ENCODE measurements at regions not wholly inside any gene's neighbourhood (a gene's known extent, or its start where the extent isn't known, plus 50 kb on each side); places are given as distances from the start of the nearest gene placed in this dataset.

DNA sequence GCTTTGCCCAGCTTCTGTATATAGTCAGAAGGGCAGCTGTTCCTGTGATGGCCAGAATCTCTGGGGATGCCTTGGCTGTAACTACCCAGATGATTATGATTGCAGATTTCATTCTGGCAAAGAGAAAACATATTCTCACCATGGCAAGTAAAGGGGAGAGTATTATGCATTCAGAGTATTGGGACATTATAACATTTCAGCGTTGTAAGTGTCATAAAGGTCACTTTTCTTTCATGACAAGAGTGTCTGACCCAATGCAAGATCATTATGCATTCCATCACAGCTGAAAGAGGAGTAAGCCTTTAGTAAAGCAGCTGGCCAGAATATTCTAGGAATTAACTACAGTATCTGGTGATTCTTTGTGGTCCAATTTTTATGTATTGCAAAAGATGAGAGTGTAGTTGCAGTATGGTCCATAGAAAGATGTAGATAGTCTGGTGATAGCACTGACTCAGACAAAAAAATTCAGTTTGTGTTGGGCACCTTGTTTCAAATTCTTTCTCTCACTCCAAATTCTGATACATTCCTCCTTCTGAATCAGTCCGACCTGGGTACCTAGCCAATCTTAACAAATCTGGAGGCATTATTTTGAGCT is 2366.3 kb downstream of the PCDH7 start:
- Mint-ChIP-seq H3K27me3 (ENCODE audit: insufficient read depth, low read depth) (no peaks in the 10 kb centered on the region), H3K36me3 (no peaks in the 10 kb centered on the region), H3K4me1 (no peaks in the 10 kb centered on the region), H3K4me3 (no peak overlapping the region), H3K27ac (no peak overlapping the region), H3K9me3 (no peaks in the 10 kb centered on the region)
- no peak for DNase-seq (ENCODE audit: low spot score)
- Histone ChIP-seq H3K4me2 (no peak overlapping the region), H4K20me1 (ENCODE audit: low read depth) (no peaks in the 10 kb centered on the region), H3K4me3 (no peak overlapping the region), H3K79me2 (ENCODE audit: low read depth) (no peaks in the 10 kb centered on the region), H3K36me3 (no peaks in the 10 kb centered on the region), H3K27me3 (no peaks in the 10 kb centered on the region), H2AFZ (replicated peaks) (peak overlapping the region; percentile 46), H3K9ac (no peak overlapping the region), H3K27ac (no peak overlapping the region), H3F3A (ENCODE audit: low read depth) (no peaks in the 10 kb centered on the region), H3K9me3 (ENCODE audit: low read depth) (no peaks in the 10 kb centered on the region), H3K4me1 (peaks cover 9% of the 10 kb centered on the region)
- TF ChIP-seq EZH2 (IDR thresholded peaks at IDR 0.05) (no peak), EZH2phosphoT487 (IDR thresholded peaks at IDR 0.05) (no peak)
- TF ChIP-seq, protein P1, sequence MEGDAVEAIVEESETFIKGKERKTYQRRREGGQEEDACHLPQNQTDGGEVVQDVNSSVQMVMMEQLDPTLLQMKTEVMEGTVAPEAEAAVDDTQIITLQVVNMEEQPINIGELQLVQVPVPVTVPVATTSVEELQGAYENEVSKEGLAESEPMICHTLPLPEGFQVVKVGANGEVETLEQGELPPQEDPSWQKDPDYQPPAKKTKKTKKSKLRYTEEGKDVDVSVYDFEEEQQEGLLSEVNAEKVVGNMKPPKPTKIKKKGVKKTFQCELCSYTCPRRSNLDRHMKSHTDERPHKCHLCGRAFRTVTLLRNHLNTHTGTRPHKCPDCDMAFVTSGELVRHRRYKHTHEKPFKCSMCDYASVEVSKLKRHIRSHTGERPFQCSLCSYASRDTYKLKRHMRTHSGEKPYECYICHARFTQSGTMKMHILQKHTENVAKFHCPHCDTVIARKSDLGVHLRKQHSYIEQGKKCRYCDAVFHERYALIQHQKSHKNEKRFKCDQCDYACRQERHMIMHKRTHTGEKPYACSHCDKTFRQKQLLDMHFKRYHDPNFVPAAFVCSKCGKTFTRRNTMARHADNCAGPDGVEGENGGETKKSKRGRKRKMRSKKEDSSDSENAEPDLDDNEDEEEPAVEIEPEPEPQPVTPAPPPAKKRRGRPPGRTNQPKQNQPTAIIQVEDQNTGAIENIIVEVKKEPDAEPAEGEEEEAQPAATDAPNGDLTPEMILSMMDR (IDR thresholded peaks at IDR 0.05) = no peak

DNA sequence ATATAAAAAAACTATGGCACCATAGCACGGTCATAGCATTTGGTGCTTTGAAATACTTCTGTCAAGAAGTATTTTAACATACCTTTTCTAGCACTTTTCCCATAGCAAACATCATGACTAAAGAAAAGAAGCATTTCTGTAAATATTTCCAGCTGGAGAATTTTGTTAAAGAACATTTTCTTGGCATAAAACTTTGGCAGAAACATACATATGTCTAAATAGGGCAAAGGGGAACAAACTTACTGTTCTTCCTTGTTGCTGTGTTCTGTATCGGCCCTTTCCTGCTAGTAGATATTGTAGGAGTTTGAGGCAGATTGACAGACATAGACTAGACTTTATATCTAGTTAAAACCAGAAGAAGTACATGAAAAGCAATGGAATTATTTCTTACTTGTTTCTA is 2368.5 kb downstream of the PCDH7 start:
- Histone ChIP-seq H4K20me1 (ENCODE audit: low read depth) (no peaks in the 10 kb centered on the region), H3K9me3 (ENCODE audit: low read depth) (no peaks in the 10 kb centered on the region), H3K79me2 (ENCODE audit: low read depth) (no peaks in the 10 kb centered on the region), H3K4me3 (no peak overlapping the region), H3K36me3 (no peaks in the 10 kb centered on the region), H3K9ac (no peak overlapping the region), H3F3A (ENCODE audit: low read depth) (no peaks in the 10 kb centered on the region), H3K4me2 (no peak overlapping the region), H3K4me1 (peaks cover 9% of the 10 kb centered on the region), H3K27ac (no peak overlapping the region), H3K27me3 (no peaks in the 10 kb centered on the region), H2AFZ (replicated peaks) (no peak overlapping the region)
- Mint-ChIP-seq H3K27ac (no peak overlapping the region), H3K36me3 (no peaks in the 10 kb centered on the region), H3K27me3 (ENCODE audit: insufficient read depth, low read depth) (no peaks in the 10 kb centered on the region), H3K9me3 (no peaks in the 10 kb centered on the region), H3K4me3 (no peak overlapping the region), H3K4me1 (no peaks in the 10 kb centered on the region)
- TF ChIP-seq EZH2phosphoT487 (IDR thresholded peaks at IDR 0.05) (no peak), EZH2 (IDR thresholded peaks at IDR 0.05) (no peak)
- TF ChIP-seq, protein P1 (IDR thresholded peaks at IDR 0.05) = no peak
- DNase-seq (ENCODE audit: low spot score) = no peak

DNA sequence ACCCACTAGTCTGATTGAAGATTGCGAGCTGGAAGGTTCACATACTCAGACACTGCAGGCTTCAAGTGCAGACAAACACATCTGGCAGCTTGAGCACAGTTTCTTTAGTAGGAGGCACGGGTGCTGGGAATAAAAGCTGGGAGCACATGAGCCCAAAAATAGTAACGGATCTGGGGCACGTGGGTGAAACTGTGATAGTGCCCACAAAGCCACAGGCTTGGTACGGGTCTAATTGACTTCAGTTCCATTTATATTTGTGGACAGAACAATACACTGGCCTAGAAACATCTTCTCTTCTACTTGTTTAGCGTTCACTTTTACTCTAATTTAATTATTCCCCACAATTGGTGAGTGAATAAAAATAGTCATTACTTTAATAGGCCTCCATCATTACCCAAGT is 2370.7 kb downstream of the PCDH7 start:
- Histone ChIP-seq H3K4me2 (no peak overlapping the region), H3F3A (ENCODE audit: low read depth) (no peaks in the 10 kb centered on the region), H3K4me1 (no peaks in the 10 kb centered on the region), H2AFZ (replicated peaks) (no peak overlapping the region), H3K9me3 (ENCODE audit: low read depth) (no peaks in the 10 kb centered on the region), H3K27me3 (no peaks in the 10 kb centered on the region), H3K4me3 (no peak overlapping the region), H3K79me2 (ENCODE audit: low read depth) (no peaks in the 10 kb centered on the region), H3K9ac (no peak overlapping the region), H4K20me1 (ENCODE audit: low read depth) (no peaks in the 10 kb centered on the region), H3K27ac (no peak overlapping the region), H3K36me3 (no peaks in the 10 kb centered on the region)
- Mint-ChIP-seq H3K27ac (no peak overlapping the region), H3K4me3 (no peak overlapping the region), H3K9me3 (no peaks in the 10 kb centered on the region), H3K4me1 (no peaks in the 10 kb centered on the region), H3K36me3 (no peaks in the 10 kb centered on the region), H3K27me3 (ENCODE audit: insufficient read depth, low read depth) (no peaks in the 10 kb centered on the region)
- DNase-seq (ENCODE audit: low spot score) = no peak
- TF ChIP-seq EZH2phosphoT487 (IDR thresholded peaks at IDR 0.05) = no peak
- no peak for TF ChIP-seq EZH2 (IDR thresholded peaks at IDR 0.05)
- TF ChIP-seq, protein P1 (IDR thresholded peaks at IDR 0.05) = no peak

Data from neural progenitor cell (in vitro differentiated cells).